Activated CD4-positive, alpha-beta T cell treated with anti-CD3 and anti-CD28 coated beads, Interleukin-2, amount 10 ng/mL, durations not matched to agents 24 days and 14 days (primary cell): ENCODE measurements at regions not wholly inside any gene's neighbourhood (a gene's known extent, or its start where the extent isn't known, plus 50 kb on each side); places are given as distances from the start of the nearest gene placed in this dataset.

Experiments
- DNase-seq: peaks from one replicate; pipeline ENCODE4 v3.0.0; 2022
- H3K27ac Mint-ChIP-seq: one replicate; pipeline ENCODE4 v1.8.0; 2022; ENCODE audit warnings: mild to moderate bottlenecking, mixed read lengths
- H3K27me3 Mint-ChIP-seq: one replicate; pipeline ENCODE4 v1.8.0; 2022; ENCODE audit warnings: mixed read lengths
- H3K36me3 Mint-ChIP-seq: one replicate; pipeline ENCODE4 v1.8.0; 2022; ENCODE audit warnings: low read depth, mild to moderate bottlenecking, mixed read lengths
- H3K4me1 Mint-ChIP-seq: one replicate; pipeline ENCODE4 v1.8.0; 2021; ENCODE audit warnings: mixed read lengths
- H3K4me3 Mint-ChIP-seq: one replicate; pipeline ENCODE4 v1.8.0; 2022; ENCODE audit warnings: mild to moderate bottlenecking, moderate library complexity, mixed read lengths
- H3K9me3 Mint-ChIP-seq: one replicate; pipeline ENCODE4 v1.8.0; 2021; ENCODE audit warnings: mixed read lengths
- intact Hi-C: fragments of 100-400 bp; cut with micrococcal nuclease; formaldehyde crosslinking; loops from one replicate; pipeline ENCODE4 v1.15.1; 2023

DNA sequence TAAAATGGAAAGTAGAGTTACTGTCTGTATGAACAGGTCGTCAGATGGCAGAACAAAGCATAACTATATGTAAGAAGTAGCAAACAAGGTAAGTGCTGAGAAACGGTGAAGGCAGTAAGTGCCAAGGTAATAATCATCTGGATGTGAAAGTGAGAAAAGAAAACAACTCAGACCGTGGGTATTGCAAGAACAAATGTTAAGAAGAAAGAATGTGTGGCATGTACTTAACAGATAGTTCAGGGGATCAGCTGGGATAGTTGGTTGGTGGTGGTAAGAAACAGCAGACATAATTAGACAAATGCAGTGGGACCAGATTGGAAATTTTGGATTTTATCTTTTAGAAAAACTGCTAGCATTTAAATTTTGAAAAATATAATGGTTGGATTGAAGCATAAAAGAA, 375.8 kb upstream of the NXPH2 start:
- H3K9me3 Mint-ChIP-seq: peaks cover 3% of the 10 kb centered on the region
- no peaks in the 10 kb centered on the region for H3K4me1 Mint-ChIP-seq
- DNase-seq: no peak
- H3K4me3 Mint-ChIP-seq: no peak overlapping the region
- no peak overlapping the region for H3K27ac Mint-ChIP-seq
- no peaks in the 10 kb centered on the region for H3K27me3 Mint-ChIP-seq
- H3K36me3 Mint-ChIP-seq: no peaks in the 10 kb centered on the region
- intact Hi-C loops: no loop called here

DNA sequence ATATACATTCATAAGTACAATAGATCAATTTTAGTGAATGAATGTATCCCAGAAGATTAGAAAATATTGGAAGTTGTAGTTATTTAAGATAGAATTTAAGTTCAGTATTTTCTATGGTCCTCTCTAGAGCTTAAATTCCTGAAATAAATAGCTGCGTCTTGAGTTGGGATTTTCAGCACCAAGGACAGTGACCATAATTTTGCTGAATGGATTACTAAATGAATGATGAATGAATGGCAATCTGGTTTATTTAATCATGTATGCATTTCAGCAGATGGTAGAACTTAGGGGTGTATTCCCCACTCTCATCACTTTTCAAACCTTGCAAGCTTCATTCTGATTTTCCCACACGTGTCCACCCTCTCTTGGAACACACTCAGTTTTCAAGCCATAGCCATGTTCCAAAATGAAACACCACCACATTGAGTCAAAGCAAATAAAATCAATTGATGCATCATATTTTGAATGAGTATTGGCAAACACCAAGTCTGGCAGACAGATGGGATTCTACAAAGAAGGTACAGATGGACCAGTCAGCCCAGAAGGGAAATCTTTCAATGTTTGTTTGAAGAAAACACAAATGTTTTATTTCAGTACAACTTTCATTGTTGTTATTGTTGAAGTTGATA, 362.2 kb upstream of the NXPH2 start:
- no peak overlapping the region for H3K4me3 Mint-ChIP-seq
- H3K27me3 Mint-ChIP-seq: no peaks in the 10 kb centered on the region
- H3K27ac Mint-ChIP-seq: no peak overlapping the region

DNA sequence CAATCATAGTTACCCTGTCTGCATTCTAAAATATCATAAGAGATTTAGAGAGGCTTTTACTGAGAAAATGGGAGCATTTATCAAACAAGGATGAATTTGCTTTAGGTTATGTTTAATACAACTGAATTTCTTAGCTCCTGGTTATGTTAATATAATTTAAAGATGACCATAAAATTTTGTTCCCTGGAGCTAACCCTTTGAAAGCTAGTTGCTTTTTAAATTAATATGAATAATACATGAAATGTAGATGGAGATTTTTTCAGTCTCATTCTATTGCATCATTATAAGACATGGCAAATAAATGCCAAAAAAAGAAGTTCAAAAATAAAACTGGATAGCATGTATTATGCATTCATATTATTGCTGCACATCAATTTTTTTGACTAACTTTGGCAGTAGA, 344.1 kb upstream of the NXPH2 start:
- DNase-seq: no peak
- no peak overlapping the region for H3K27ac Mint-ChIP-seq
- no peak overlapping the region for H3K4me3 Mint-ChIP-seq
- no peaks in the 10 kb centered on the region for H3K36me3 Mint-ChIP-seq
- intact Hi-C loops: no loop called here
- no peaks in the 10 kb centered on the region for H3K9me3 Mint-ChIP-seq
- no peaks in the 10 kb centered on the region for H3K27me3 Mint-ChIP-seq
- no peaks in the 10 kb centered on the region for H3K4me1 Mint-ChIP-seq

More for the DNA sequence above, 362.2 kb upstream of the NXPH2 start:
- Mint-ChIP-seq H3K36me3 (no peaks in the 10 kb centered on the region), H3K9me3 (no peaks in the 10 kb centered on the region), H3K4me1 (no peaks in the 10 kb centered on the region)
- peak; percentile 54 for DNase-seq
- intact Hi-C loops: no loop called here

DNA sequence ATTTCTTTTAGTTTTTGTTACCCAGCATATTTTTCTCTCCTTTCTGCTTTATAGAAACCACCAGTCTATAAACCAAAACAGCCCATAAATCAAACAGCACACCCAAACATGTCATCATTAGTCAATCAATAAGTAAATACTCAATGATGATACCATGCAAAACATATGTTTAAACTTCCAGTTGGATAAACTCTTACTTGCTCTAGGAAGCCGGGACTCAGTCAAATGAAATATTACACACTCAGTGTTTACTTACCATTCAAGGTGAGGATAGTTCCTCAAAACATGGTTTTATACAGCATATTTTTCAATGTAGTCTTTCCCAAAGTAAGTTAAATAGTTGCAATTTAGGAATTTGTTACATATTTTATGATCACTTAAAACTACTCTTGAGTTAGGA, 343.6 kb upstream of the NXPH2 start:
- intact Hi-C loops: no loop called here
- Mint-ChIP-seq H3K27ac (no peak overlapping the region), H3K4me3 (no peak overlapping the region), H3K9me3 (no peaks in the 10 kb centered on the region), H3K4me1 (no peaks in the 10 kb centered on the region), H3K36me3 (no peaks in the 10 kb centered on the region), H3K27me3 (no peaks in the 10 kb centered on the region)
- DNase-seq: no peak

DNA sequence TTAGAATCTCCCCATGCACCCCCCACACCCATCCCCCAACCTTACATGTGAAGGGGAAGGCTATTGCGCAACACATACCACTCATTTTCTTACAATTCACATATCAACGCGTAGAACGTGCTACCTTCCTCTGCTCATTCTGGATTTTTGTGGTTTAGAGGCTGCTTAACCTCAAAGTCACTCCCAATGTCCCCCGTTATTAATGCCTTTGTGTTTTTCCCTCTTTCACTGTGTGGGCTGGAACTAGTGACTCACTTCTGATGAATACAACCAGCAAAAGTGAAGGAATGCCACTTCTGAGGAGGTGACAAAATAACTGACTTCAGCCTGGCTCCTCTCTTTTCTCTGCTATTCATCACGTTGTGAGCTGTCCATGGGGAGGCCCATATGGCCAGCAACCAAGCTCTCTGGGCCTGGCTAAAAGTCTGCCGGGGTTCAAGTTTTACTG, 342.5 kb upstream of the NXPH2 start:
- H3K36me3 Mint-ChIP-seq: no peaks in the 10 kb centered on the region
- no peaks in the 10 kb centered on the region for H3K9me3 Mint-ChIP-seq
- no peaks in the 10 kb centered on the region for H3K4me1 Mint-ChIP-seq
- intact Hi-C loops: no loop called here
- no peak for DNase-seq
- no peaks in the 10 kb centered on the region for H3K27me3 Mint-ChIP-seq
- H3K4me3 Mint-ChIP-seq: no peak overlapping the region
- no peak overlapping the region for H3K27ac Mint-ChIP-seq

DNA sequence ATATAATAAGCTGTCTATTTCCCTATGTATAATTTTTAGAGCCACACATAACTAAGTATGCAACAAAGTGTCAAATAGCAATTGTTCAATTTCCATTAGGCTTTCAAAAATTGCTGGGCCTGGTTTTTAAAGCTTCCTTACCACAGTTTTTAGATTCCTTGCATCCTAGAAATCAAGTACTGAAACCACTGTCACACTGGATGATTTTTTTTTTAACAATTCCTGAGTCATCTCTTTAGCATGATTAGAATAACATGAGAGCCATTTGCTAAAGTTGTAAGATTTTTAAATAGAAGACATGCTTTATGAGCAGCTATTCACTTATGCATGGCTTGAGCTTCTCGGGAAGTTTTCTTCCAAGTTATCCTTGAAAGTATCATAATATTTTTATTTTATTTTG, 319.5 kb upstream of the NXPH2 start:
- Mint-ChIP-seq H3K9me3 (peaks cover 5% of the 10 kb centered on the region), H3K36me3 (no peaks in the 10 kb centered on the region), H3K27me3 (no peaks in the 10 kb centered on the region), H3K4me3 (no peak overlapping the region), H3K27ac (no peak overlapping the region), H3K4me1 (no peaks in the 10 kb centered on the region)
- intact Hi-C loops: no loop called here
- DNase-seq: no peak

DNA sequence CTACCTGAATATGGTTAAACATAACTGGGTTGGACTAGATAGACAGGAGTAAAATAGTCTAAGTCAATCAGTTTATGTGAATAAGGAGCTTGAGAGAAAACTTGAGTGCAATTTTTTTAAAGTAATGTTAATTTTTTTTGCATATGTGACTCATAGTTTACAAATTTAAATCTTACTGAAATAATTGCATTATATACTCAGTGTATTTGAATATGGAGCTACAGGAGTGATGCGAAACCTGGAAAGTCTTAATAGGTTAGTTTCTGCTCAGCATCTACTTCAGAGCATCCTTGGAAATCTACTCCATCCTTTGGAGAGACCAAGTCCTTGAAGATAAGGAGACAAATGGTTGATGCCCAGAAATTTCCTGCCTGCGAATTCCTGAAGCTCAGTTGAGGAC, 318.8 kb upstream of the NXPH2 start:
- Mint-ChIP-seq H3K27ac (no peak overlapping the region), H3K27me3 (no peaks in the 10 kb centered on the region), H3K9me3 (peaks cover 5% of the 10 kb centered on the region), H3K36me3 (no peaks in the 10 kb centered on the region), H3K4me3 (no peak overlapping the region), H3K4me1 (no peaks in the 10 kb centered on the region)
- intact Hi-C loops: no loop called here
- DNase-seq: no peak

DNA sequence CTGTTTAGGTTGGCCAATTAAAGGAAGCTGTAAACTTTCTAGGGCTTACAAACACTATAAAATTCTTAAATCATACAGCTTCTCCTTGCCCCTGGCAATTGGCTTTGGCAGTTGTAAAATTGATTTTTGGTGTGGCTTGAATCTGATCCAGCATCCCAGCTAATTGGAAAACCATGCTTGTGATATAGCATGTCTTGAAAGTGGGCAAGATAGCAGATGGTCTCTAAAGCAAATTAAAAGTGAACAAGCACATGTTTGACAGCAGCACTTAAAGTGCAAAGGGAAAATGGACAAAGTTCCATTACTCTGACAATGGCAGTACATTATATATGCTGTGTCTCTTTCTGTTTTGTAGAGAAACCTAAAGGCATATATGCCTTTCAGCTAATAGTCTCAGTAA, 302.9 kb upstream of the NXPH2 start:
- intact Hi-C loops: no loop called here
- no peak for DNase-seq
- Mint-ChIP-seq H3K27ac (no peak overlapping the region), H3K36me3 (no peaks in the 10 kb centered on the region), H3K27me3 (no peaks in the 10 kb centered on the region), H3K4me3 (no peak overlapping the region), H3K9me3 (peaks cover 3% of the 10 kb centered on the region), H3K4me1 (no peaks in the 10 kb centered on the region)

DNA sequence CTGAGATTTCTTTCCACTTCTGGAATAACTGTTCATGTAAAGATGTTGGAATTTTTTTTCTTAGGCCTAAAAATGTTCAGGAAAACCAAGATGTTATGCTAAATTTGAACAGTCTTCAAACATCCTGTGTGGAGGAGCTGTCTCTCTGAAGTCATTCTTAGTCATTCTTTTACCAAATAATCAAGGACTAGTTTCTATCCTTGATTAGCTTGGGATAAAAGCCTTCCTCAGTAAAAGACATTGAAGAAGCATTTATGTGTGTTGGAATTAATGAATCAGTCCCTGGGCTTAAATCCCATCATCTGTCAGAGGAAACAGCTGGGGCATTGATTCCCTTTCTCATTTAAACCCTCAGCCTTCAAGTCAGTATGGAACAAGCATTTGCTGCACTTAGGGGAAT, 300.1 kb upstream of the NXPH2 start:
- no peaks in the 10 kb centered on the region for H3K4me1 Mint-ChIP-seq
- DNase-seq: no peak
- no peaks in the 10 kb centered on the region for H3K27me3 Mint-ChIP-seq
- H3K4me3 Mint-ChIP-seq: no peak overlapping the region
- intact Hi-C loops: no loop called here
- H3K36me3 Mint-ChIP-seq: no peaks in the 10 kb centered on the region
- peaks cover 3% of the 10 kb centered on the region for H3K9me3 Mint-ChIP-seq
- H3K27ac Mint-ChIP-seq: no peak overlapping the region

DNA sequence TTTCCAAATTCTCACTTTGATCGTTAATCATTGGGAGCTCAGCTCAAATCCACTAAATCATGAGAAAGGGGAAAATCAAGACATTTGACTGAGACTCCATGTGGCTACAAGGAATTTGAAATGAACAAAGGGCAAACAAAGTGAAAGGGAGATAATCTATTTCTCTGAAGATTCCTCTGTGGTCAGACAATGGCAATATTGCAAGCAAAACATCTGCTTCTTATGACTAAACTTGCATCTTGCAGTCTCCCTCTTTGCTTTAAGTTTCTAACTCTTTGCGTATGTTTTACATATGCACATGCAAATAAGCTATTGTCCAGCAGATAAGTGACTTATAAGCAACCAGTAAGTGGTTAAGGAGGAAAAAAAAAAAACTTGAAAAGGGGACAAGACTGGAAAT, 299.1 kb upstream of the NXPH2 start:
- no peak for DNase-seq
- Mint-ChIP-seq H3K27ac (no peak overlapping the region), H3K4me1 (no peaks in the 10 kb centered on the region), H3K36me3 (no peaks in the 10 kb centered on the region), H3K4me3 (no peak overlapping the region), H3K9me3 (peaks cover 3% of the 10 kb centered on the region), H3K27me3 (no peaks in the 10 kb centered on the region)
- intact Hi-C loops: no loop called here

DNA sequence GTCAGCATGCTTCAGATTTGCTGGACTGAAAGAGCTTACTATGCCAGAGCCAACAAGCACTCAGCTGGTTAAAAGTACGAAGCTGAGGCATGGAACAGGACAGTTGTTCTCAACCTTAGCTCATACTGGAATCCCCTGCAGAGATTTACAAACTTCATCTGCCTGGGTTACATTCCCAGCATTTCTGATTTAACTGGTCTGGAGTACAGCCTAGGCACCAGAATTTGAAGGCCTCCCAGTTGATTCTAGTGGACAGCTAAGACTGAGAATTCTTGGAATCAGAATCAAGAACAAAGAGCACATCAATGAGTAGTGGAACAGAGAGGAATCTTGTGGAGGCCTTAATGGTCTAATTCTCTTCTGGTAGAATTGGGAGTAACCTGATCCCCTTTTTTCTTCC, 298.2 kb upstream of the NXPH2 start:
- Mint-ChIP-seq H3K27ac (no peak overlapping the region), H3K27me3 (no peaks in the 10 kb centered on the region), H3K9me3 (no peaks in the 10 kb centered on the region), H3K36me3 (no peaks in the 10 kb centered on the region), H3K4me1 (no peaks in the 10 kb centered on the region), H3K4me3 (no peak overlapping the region)
- no peak for DNase-seq
- intact Hi-C loops: no loop called here

DNA sequence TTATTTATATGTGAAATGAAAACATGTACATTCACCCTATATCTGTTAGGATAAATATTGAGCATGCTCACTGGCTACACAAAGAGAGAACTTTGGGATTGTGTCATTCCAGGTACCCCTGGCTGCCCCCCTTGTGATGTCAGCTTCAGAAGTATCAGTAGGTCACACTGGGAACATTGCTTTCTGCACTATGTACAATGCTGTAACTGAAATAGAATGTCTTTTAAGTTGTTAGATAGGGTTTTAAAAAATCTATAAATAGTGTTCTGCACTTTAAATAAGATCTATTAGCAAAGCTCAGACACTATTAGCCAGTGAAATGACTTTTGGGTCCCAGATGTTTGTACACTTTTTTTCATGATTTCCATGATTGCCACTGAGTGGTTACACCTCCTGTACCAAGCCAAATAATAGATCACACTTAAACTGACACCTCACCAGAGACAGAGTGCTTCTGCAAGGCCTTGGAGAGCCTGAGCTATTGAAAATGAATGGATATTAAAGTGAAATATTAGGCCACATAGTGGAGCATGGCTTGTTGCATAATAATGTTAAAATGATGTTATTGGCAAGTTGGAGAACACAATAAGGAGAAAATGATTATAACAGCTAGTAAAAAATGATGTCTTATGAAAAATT, 297.0 kb upstream of the NXPH2 start:
- no peaks in the 10 kb centered on the region for H3K9me3 Mint-ChIP-seq
- no peaks in the 10 kb centered on the region for H3K36me3 Mint-ChIP-seq
- no peak for DNase-seq
- H3K4me1 Mint-ChIP-seq: no peaks in the 10 kb centered on the region
- intact Hi-C loops: no loop called here
- H3K4me3 Mint-ChIP-seq: no peak overlapping the region
- H3K27ac Mint-ChIP-seq: no peak overlapping the region
- H3K27me3 Mint-ChIP-seq: no peaks in the 10 kb centered on the region

DNA sequence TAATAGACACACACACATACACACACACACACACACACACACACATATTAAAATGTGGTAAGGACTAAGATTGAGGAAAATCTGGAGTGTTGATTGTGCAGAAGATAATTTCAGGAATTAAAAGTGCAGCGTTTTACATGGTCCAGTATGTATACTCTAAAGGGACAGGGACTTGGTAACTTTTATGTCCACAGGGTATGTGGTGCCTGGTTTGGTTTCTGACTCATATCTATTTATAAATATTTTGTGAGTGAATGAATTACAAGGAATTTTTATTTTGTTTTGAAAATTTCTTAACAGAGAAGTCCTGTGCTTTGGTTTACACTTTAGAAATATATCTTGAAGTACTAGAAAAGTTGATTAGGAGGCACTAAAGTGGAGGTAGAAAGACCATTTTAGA, 287.7 kb upstream of the NXPH2 start:
- intact Hi-C loops: no loop called here
- Mint-ChIP-seq H3K27ac (no peak overlapping the region), H3K36me3 (no peaks in the 10 kb centered on the region), H3K27me3 (no peaks in the 10 kb centered on the region), H3K4me1 (no peaks in the 10 kb centered on the region), H3K4me3 (no peak overlapping the region), H3K9me3 (no peaks in the 10 kb centered on the region)
- no peak for DNase-seq

DNA sequence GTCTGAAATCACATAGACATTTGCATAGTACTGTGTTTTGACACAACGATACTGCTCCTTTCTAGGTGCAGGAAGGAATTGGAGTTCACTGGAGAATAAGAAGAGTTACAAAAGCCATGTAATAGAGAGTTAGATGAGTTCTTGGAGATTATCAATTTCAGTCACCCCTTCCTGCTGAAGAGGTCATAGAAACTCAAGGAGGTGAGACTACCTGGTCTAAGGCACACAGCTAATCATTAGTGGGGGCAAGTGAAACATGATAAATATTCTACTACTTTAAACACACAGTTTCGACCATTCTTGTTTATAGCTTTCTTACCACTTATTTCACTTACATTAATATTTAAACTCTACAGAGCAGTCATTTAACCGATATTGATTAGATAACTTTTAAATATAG, 286.9 kb upstream of the NXPH2 start:
- Mint-ChIP-seq H3K4me3 (no peak overlapping the region), H3K36me3 (no peaks in the 10 kb centered on the region), H3K4me1 (no peaks in the 10 kb centered on the region), H3K27ac (no peak overlapping the region), H3K27me3 (no peaks in the 10 kb centered on the region), H3K9me3 (no peaks in the 10 kb centered on the region)
- no peak for DNase-seq
- intact Hi-C loops: no loop called here

DNA sequence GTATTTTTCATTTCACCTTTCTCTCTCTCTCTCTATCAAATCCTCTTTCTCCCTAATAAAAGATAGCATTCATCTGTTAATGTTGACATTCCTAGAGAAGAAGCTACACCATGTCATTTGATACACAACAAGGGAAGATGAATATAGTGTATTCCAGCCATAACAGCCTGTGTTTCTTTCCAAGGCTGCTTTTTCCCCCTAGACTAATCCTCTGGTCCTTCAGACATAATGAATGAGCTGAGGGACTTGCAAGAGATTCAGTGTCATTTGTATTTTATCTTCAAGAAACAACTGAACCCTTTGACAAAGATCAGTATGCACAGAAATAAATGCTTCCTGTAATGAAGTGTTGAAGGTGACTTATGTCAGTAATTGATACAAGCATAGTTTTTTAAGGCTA, 284.0 kb upstream of the NXPH2 start:
- no peak overlapping the region for H3K27ac Mint-ChIP-seq
- H3K9me3 Mint-ChIP-seq: no peaks in the 10 kb centered on the region
- no peaks in the 10 kb centered on the region for H3K27me3 Mint-ChIP-seq
- intact Hi-C loops: no loop called here
- no peak overlapping the region for H3K4me3 Mint-ChIP-seq
- DNase-seq: no peak
- H3K36me3 Mint-ChIP-seq: no peaks in the 10 kb centered on the region
- no peaks in the 10 kb centered on the region for H3K4me1 Mint-ChIP-seq
